GM23338 (cell line): ENCODE measurements at regions not wholly inside any gene's neighbourhood (a gene's known extent, or its start where the extent isn't known, plus 50 kb on each side); places are given as distances from the start of the nearest gene placed in this dataset.

ENCODE experiments used
- ATAC-seq: fragments of 200-7000 bp; cut with Tn5 transposase; 3 replicates; pipeline ENCODE4 v1.9.1; 2020
- DNase-seq: peaks from one replicate; pipeline ENCODE4 v3.0.0-alpha.2; 2015; ENCODE audit warnings: low spot score
- H2AFZ ChIP-seq: fragments of 200-600 bp; sonication (generic); 2 replicates; pipeline ENCODE4 v1.8.0; 2016; ENCODE audit warnings: antibody characterized with exemption, mild to moderate bottlenecking, moderate library complexity
- H3F3A ChIP-seq: fragments of 200-600 bp; sonication (generic); replicated peaks from 2 replicates; pipeline ENCODE4 v1.8.0; 2017; ENCODE audit warnings: antibody characterized with exemption, mixed run types, low read depth
- H3K27ac ChIP-seq: fragments of 200-600 bp; sonication (generic); 2 replicates; pipeline ENCODE4 v1.6.1; 2016; ENCODE audit warnings: low read depth
- H3K27me3 ChIP-seq: fragments of 200-600 bp; sonication (generic); 2 replicates; pipeline ENCODE4 v1.8.0; 2016; ENCODE audit warnings: mild to moderate bottlenecking, mixed run types, moderate library complexity; ENCODE audit not compliant: insufficient read depth
- H3K36me3 ChIP-seq: fragments of 200-600 bp; sonication (generic); 2 replicates; pipeline ENCODE4 v1.8.0; 2016; ENCODE audit warnings: mild to moderate bottlenecking; ENCODE audit not compliant: insufficient read depth
- H3K4me1 ChIP-seq: fragments of 200-600 bp; sonication (generic); 2 replicates; pipeline ENCODE4 v1.8.0; 2016; ENCODE audit warnings: mild to moderate bottlenecking, moderate library complexity; ENCODE audit not compliant: insufficient read depth
- H3K4me2 ChIP-seq: fragments of 200-600 bp; sonication (generic); 2 replicates; pipeline ENCODE4 v1.7.1; 2017; ENCODE audit warnings: mixed run types
- H3K4me3 ChIP-seq: fragments of 200-600 bp; sonication (generic); 2 replicates; pipeline ENCODE4 v1.6.1; 2016; ENCODE audit warnings: mixed run types
- H3K79me2 ChIP-seq: fragments of 200-600 bp; sonication (generic); replicated peaks from 2 replicates; pipeline ENCODE4 v1.8.0; 2017; ENCODE audit warnings: mild to moderate bottlenecking; ENCODE audit not compliant: insufficient read depth
- H3K9me2 ChIP-seq: fragments of 200-600 bp; sonication (generic); 2 replicates; pipeline ENCODE4 v1.8.0; 2017; ENCODE audit not compliant: insufficient read depth
- H4K20me1 ChIP-seq: fragments of 200-600 bp; sonication (generic); replicated peaks from 2 replicates; pipeline ENCODE4 v1.8.0; 2017; ENCODE audit warnings: mild to moderate bottlenecking; ENCODE audit not compliant: insufficient read depth
- H3K27ac Mint-ChIP-seq: 2 replicates; pipeline ENCODE4 v1.8.0; 2020; ENCODE audit warnings: inconsistent platforms, mild to moderate bottlenecking, moderate library complexity, mixed read lengths
- H3K27me3 Mint-ChIP-seq: 3 replicates; pipeline ENCODE4 v1.8.0; 2022; ENCODE audit warnings: low read depth, mild to moderate bottlenecking, moderate library complexity, mixed read lengths, inconsistent platforms; ENCODE audit not compliant: insufficient read depth, poor library complexity
- H3K36me3 Mint-ChIP-seq: 3 replicates; pipeline ENCODE4 v1.8.0; 2021; ENCODE audit warnings: low read depth, mild to moderate bottlenecking, inconsistent platforms, moderate library complexity, mixed read lengths
- H3K4me1 Mint-ChIP-seq: 3 replicates; pipeline ENCODE4 v1.8.0; 2020; ENCODE audit warnings: mild to moderate bottlenecking, inconsistent platforms, mixed read lengths
- H3K4me3 Mint-ChIP-seq: 3 replicates; pipeline ENCODE4 v1.8.0; 2021; ENCODE audit warnings: moderate library complexity, mild to moderate bottlenecking, inconsistent platforms, mixed read lengths
- H3K9me3 Mint-ChIP-seq: 3 replicates; pipeline ENCODE4 v1.8.0; 2020; ENCODE audit warnings: moderate library complexity, mild to moderate bottlenecking, inconsistent platforms, mixed read lengths
- CREB1 ChIP-seq: fragments of 250-450 bp; sonication (Bioruptor Pico); IDR thresholded peaks from 2 replicates; pipeline ENCODE4 v1.5.0; 2020; ENCODE audit warnings: low read depth, mild to moderate bottlenecking, moderate library complexity
- CTCF ChIP-seq, 2 experiments: fragments of 200-600 bp in 1 of 2; sonication (generic) in 1 of 2; conservative IDR thresholded peaks; 2 replicates each; pipeline versions ENCODE4 v1.5.1 to v1.6.1; 2016 to 2017; ENCODE audit warnings: antibody characterized with exemption in 2 of 2, low read depth in 2 of 2, mild to moderate bottlenecking in 2 of 2, moderate library complexity in 1 of 2
- EZH2 ChIP-seq: fragments of 200-600 bp; sonication (generic); IDR thresholded peaks from one replicate; pipeline ENCODE4 v1.8.0; 2017; ENCODE audit warnings: antibody characterized with exemption, mild to moderate bottlenecking, low read depth; ENCODE audit not compliant: unreplicated experiment
- EZH2phosphoT487 ChIP-seq: fragments of 200-600 bp; sonication (generic); IDR thresholded peaks from one replicate; pipeline ENCODE4 v1.8.1; 2018; ENCODE audit warnings: antibody characterized with exemption; ENCODE audit not compliant: unreplicated experiment
- JUNB ChIP-seq: IDR thresholded peaks from one replicate; pipeline ENCODE4 v1.6.1; 2016; ENCODE audit warnings: antibody characterized with exemption; ENCODE audit not compliant: unreplicated experiment
- NANOG ChIP-seq: IDR thresholded peaks from 2 replicates; pipeline ENCODE4 v1.6.1; 2016; ENCODE audit warnings: antibody characterized with exemption, borderline replicate concordance
- POLR2AphosphoS5 ChIP-seq: IDR thresholded peaks from 2 replicates; pipeline ENCODE4 v1.6.1; 2016; ENCODE audit warnings: antibody characterized with exemption, low read depth
- REST ChIP-seq: IDR thresholded peaks from one replicate; pipeline ENCODE4 v1.6.1; 2018; ENCODE audit warnings: antibody characterized with exemption; ENCODE audit not compliant: unreplicated experiment
- STAT1 ChIP-seq: IDR thresholded peaks from one replicate; pipeline ENCODE4 v1.6.1; 2016; ENCODE audit warnings: antibody characterized with exemption; ENCODE audit not compliant: unreplicated experiment
- ZNF114 ChIP-seq: fragments of 250-450 bp; sonication (Bioruptor Pico); IDR thresholded peaks from 2 replicates; pipeline ENCODE4 v1.5.0; 2020; ENCODE audit warnings: mild to moderate bottlenecking, moderate library complexity
- ZNF331 ChIP-seq: fragments of 250-450 bp; sonication (Bioruptor Pico); IDR thresholded peaks from 2 replicates; pipeline ENCODE4 v1.5.0; 2020; ENCODE audit warnings: low read depth, mild to moderate bottlenecking, moderate library complexity
- ZNF462 ChIP-seq: fragments of 250-450 bp; sonication (Bioruptor Pico); IDR thresholded peaks from 2 replicates; pipeline ENCODE4 v1.5.0; 2020; ENCODE audit warnings: mild to moderate bottlenecking, moderate library complexity
- TF ChIP-seq, protein P1 (sequence below): IDR thresholded peaks from 2 replicates; pipeline ENCODE4 v1.6.1; 2016; ENCODE audit warnings: antibody characterized with exemption

- TF ChIP-seq JUNB (no peak), STAT1 (no peak), CTCF (conservative IDR thresholded peaks at IDR 0.05; ENCODE audit: low read depth in 2 of 2) (no peak), ZNF331 (no peak), EZH2 (no peak), ZNF462 (CRISPR knock-in tag) (no peak), NANOG (no peak), REST (no peak), CREB1 (CRISPR knock-in tag) (no peak), EZH2phosphoT487 (no peak), ZNF114 (CRISPR knock-in tag) (no peak), POLR2AphosphoS5 (no peak)
- TF ChIP-seq, protein P1, sequence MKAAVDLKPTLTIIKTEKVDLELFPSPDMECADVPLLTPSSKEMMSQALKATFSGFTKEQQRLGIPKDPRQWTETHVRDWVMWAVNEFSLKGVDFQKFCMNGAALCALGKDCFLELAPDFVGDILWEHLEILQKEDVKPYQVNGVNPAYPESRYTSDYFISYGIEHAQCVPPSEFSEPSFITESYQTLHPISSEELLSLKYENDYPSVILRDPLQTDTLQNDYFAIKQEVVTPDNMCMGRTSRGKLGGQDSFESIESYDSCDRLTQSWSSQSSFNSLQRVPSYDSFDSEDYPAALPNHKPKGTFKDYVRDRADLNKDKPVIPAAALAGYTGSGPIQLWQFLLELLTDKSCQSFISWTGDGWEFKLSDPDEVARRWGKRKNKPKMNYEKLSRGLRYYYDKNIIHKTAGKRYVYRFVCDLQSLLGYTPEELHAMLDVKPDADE, result no peak
- H2AFZ ChIP-seq, result no peak overlapping the region
- H3K4me3 Mint-ChIP-seq, result no peak overlapping the region
- peaks cover 7% of the 10 kb centered on the region; the same call in 1 of the 2 replicates for H3K4me1 ChIP-seq
- no peaks in the 10 kb centered on the region for H3F3A ChIP-seq
- H4K20me1 ChIP-seq, result no peaks in the 10 kb centered on the region
- no peak for DNase-seq
- no peaks in the 10 kb centered on the region for H3K27me3 ChIP-seq
- ATAC-seq, result no peak
- no peaks in the 10 kb centered on the region for H3K4me1 Mint-ChIP-seq
- no peak overlapping the region for H3K27ac ChIP-seq
- H3K36me3 Mint-ChIP-seq, result peaks cover 13% of the 10 kb centered on the region; the same call in 2 of the 3 replicates
- H3K9me3 Mint-ChIP-seq, result peaks cover 36% of the 10 kb centered on the region
- H3K9me2 ChIP-seq, result no peaks in the 10 kb centered on the region
- H3K4me3 ChIP-seq, result no peak overlapping the region
- H3K27me3 Mint-ChIP-seq, result no peaks in the 10 kb centered on the region
- H3K36me3 ChIP-seq, result no peaks in the 10 kb centered on the region
- no peaks in the 10 kb centered on the region for H3K79me2 ChIP-seq
- H3K4me2 ChIP-seq, result no peak overlapping the region
- no peak overlapping the region for H3K27ac Mint-ChIP-seq
Observed at GRCh38 chrX:124796989-124797388, 450.6 kb downstream of the SH2D1A start.
